CD4-positive, alpha-beta memory T cell (primary cell): ENCODE measurements at regions not wholly inside any gene's neighbourhood (a gene's known extent, or its start where the extent isn't known, plus 50 kb on each side); places are given as distances from the start of the nearest gene placed in this dataset.

ENCODE experiments used
- CTCF ChIA-PET: fragments of 350-600 bp; sonication (Branson Sonifier 250); formaldehyde crosslinking; loops from one replicate; lab custom pipeline; 2021; ENCODE audit warnings: inconsistent platforms; ENCODE audit not compliant: partially characterized antibody; lab: Charles Lee
- POLR2A ChIA-PET: fragments of 350-600 bp; sonication (Branson Sonifier 250); formaldehyde crosslinking; loops from one replicate; lab custom pipeline; 2021; ENCODE audit not compliant: partially characterized antibody; lab: Charles Lee
- DNase-seq, 5 donors: peaks; one replicate each; pipeline versions ENCODE4 v3.0.0 to v3.0.0-alpha.2; 2020 to 2022; ENCODE audit warnings: mixed read lengths in 1 of 5
- H3K27ac ChIP-seq: one replicate; pipeline ENCODE4 v1.7.0; 2013; ENCODE audit warnings: low read depth, low read length
- H3K27me3 ChIP-seq: 2 replicates; pipeline ENCODE4 v1.7.0; 2013; ENCODE audit warnings: mild to moderate bottlenecking, low read length, moderate library complexity; ENCODE audit not compliant: insufficient read depth
- H3K36me3 ChIP-seq: 2 replicates; pipeline ENCODE4 v1.7.0; 2013; ENCODE audit warnings: mild to moderate bottlenecking, low read length, moderate library complexity; ENCODE audit not compliant: insufficient read depth
- H3K4me1 ChIP-seq: 2 replicates; pipeline ENCODE4 v1.7.0; 2013; ENCODE audit warnings: mild to moderate bottlenecking, low read length, moderate library complexity; ENCODE audit not compliant: insufficient read depth
- H3K4me3 ChIP-seq, 2 donors: one replicate each; pipeline ENCODE4 v1.7.0; 2013; ENCODE audit warnings: low read length in 2 of 2, mild to moderate bottlenecking in 1 of 2
- H3K9me3 ChIP-seq, 2 donors: one replicate each; pipeline ENCODE4 v1.7.0; 2013; ENCODE audit warnings: low read length in 2 of 2, control low read depth in 1 of 2; ENCODE audit not compliant: control insufficient read depth in 1 of 2
- H3K27ac Mint-ChIP-seq, 7 donors: one replicate each; pipeline ENCODE4 v1.8.0; 2020 to 2021; ENCODE audit warnings: mixed read lengths in 7 of 7, mild to moderate bottlenecking in 6 of 7, inconsistent platforms in 3 of 7, moderate library complexity in 3 of 7
- H3K27me3 Mint-ChIP-seq, 2 donors: one replicate each; pipeline ENCODE4 v1.8.0; 2020 to 2021; ENCODE audit warnings: mixed read lengths in 2 of 2
- H3K36me3 Mint-ChIP-seq, 2 donors: one replicate each; pipeline ENCODE4 v1.8.0; 2020 to 2021; ENCODE audit warnings: mixed read lengths in 2 of 2, inconsistent platforms in 1 of 2, mild to moderate bottlenecking in 1 of 2
- H3K4me1 Mint-ChIP-seq, 4 donors: one replicate each; pipeline ENCODE4 v1.8.0; 2020 to 2021; ENCODE audit warnings: mixed read lengths in 4 of 4, mild to moderate bottlenecking in 1 of 4
- H3K4me3 Mint-ChIP-seq, 8 donors: one replicate each; pipeline ENCODE4 v1.8.0; 2020 to 2021; ENCODE audit warnings: mixed read lengths in 8 of 8, mild to moderate bottlenecking in 7 of 8, moderate library complexity in 6 of 8, inconsistent platforms in 3 of 8
- H3K9me3 Mint-ChIP-seq, 8 donors: one replicate each; pipeline ENCODE4 v1.8.0; 2020 to 2021; ENCODE audit warnings: mixed read lengths in 8 of 8, mild to moderate bottlenecking in 5 of 8, inconsistent platforms in 3 of 8, moderate library complexity in 1 of 8
- intact Hi-C: fragments of 100-400 bp; cut with micrococcal nuclease; formaldehyde crosslinking; loops from one replicate; pipeline ENCODE4 v1.15.1; 2023

DNA sequence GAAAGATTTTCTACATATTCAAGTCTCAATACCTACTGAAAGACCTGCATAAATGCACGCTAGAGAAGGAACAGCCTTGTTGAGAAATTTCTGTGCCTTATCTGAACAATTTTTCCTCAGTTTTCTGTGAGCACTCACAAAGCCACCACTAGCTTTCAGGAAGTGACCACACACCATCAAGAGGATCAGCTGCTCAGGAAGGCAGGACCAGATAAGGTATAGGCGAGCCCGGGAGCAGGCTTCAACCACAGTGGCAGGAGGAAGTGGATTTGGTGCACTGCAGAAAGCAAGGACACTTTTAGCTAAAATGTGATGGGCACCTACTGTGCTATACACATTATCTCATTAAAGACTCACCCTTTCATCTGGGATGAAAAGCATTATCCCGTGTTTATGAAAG, 220.8 kb downstream of the RAB38 start:
- H3K9me3 Mint-ChIP-seq, result no peaks in the 10 kb centered on the region
- no peaks in the 10 kb centered on the region for H3K36me3 ChIP-seq
- no peaks in the 10 kb centered on the region for H3K4me1 Mint-ChIP-seq
- CTCF ChIA-PET, result no interaction called here
- H3K27me3 ChIP-seq, result no peaks in the 10 kb centered on the region
- intact Hi-C loops, result no loop called here
- DNase-seq, result no peak
- no peak overlapping the region for H3K27ac Mint-ChIP-seq
- H3K9me3 ChIP-seq, result no peaks in the 10 kb centered on the region
- H3K4me3 ChIP-seq, result no peak overlapping the region
- H3K36me3 Mint-ChIP-seq, result no peaks in the 10 kb centered on the region
- POLR2A ChIA-PET, result no interaction called here
- H3K27ac ChIP-seq, result no peak overlapping the region
- no peaks in the 10 kb centered on the region for H3K4me1 ChIP-seq
- H3K4me3 Mint-ChIP-seq, result no peak overlapping the region
- peaks cover 3 to 4% of the 10 kb centered on the region in 2 donors for H3K27me3 Mint-ChIP-seq

- Histone ChIP-seq H3K4me3 (no peak overlapping the region), H3K9me3 (no peaks in the 10 kb centered on the region), H3K4me1 (no peaks in the 10 kb centered on the region), H3K27ac (no peak overlapping the region), H3K27me3 (no peaks in the 10 kb centered on the region), H3K36me3 (no peaks in the 10 kb centered on the region)
- Mint-ChIP-seq H3K27me3 (no peaks in the 10 kb centered on the region), H3K9me3 (peaks cover 0 to 7% (median 0%) of the 10 kb centered on the region in 8 donors), H3K4me1 (no peaks in the 10 kb centered on the region), H3K27ac (no peak overlapping the region), H3K4me3 (no peak overlapping the region), H3K36me3 (no peaks in the 10 kb centered on the region)
- intact Hi-C loops, result no loop called here
- DNase-seq, result no peak
- POLR2A ChIA-PET, result no interaction called here
- CTCF ChIA-PET, result no interaction called here
These were observed 232.5 kb downstream of the RAB38 start for GRCh38 chr11:87942786-87943185.

- intact Hi-C loops, result no loop called here
- no peaks in the 10 kb centered on the region for H3K36me3 Mint-ChIP-seq
- H3K9me3 ChIP-seq, result no peaks in the 10 kb centered on the region
- no peak overlapping the region for H3K27ac Mint-ChIP-seq
- CTCF ChIA-PET, result no interaction called here
- no peaks in the 10 kb centered on the region for H3K27me3 Mint-ChIP-seq
- H3K36me3 ChIP-seq, result no peaks in the 10 kb centered on the region
- H3K4me1 Mint-ChIP-seq, result no peaks in the 10 kb centered on the region
- H3K4me3 ChIP-seq, result no peak overlapping the region
- H3K27ac ChIP-seq, result no peak overlapping the region
- peaks cover 0 to 2% (median 1%) of the 10 kb centered on the region in 8 donors for H3K9me3 Mint-ChIP-seq
- no peaks in the 10 kb centered on the region for H3K4me1 ChIP-seq
- no peak for DNase-seq
- no peaks in the 10 kb centered on the region for H3K27me3 ChIP-seq
- no peak overlapping the region for H3K4me3 Mint-ChIP-seq
- POLR2A ChIA-PET, result no interaction called here
These were observed 241.1 kb downstream of the RAB38 start for GRCh38 chr11:87934182-87934581.

DNA sequence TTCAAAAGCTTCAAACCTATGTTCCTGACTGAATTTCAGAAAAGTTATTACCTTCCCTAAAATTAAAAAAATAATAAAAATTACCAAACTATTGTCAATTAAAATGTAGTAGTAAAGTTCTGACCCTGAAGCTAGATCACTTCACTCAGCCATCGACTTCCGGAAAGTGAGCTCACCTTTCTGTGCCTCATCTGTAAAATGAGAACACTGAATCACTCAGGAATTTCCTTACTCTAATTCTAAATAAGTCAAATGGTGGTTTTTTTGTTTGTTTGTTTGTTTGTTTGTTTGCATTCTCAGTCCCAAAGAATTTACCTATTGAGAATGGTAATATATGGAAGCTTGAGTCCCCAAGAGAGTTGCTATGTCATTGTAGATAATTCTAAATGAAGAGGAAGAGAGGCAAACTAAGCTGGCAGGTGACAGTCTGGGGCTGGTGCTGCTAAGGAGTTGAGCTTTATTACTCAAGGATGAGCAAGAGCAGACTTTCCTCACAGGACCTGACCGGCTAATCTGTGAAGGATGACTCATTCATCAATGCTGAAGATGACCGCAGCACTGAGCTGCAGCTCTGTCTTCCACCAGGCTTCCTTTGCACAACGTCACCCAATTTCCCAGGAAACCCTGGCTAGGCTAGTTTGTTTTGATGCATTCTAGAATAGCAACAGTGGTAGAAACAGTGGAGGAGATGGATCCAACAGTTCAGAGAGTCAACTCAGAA, 248.8 kb downstream of the RAB38 start:
- H3K36me3 Mint-ChIP-seq, result no peaks in the 10 kb centered on the region
- no peak overlapping the region for H3K27ac Mint-ChIP-seq
- Histone ChIP-seq H3K36me3 (no peaks in the 10 kb centered on the region), H3K9me3 (no peaks in the 10 kb centered on the region), H3K4me3 (no peak overlapping the region), H3K4me1 (no peaks in the 10 kb centered on the region), H3K27ac (no peak overlapping the region), H3K27me3 (no peaks in the 10 kb centered on the region)
- CTCF ChIA-PET, result no interaction called here
- peaks cover 0 to 2% of the 10 kb centered on the region in 2 donors for H3K27me3 Mint-ChIP-seq
- H3K4me3 Mint-ChIP-seq, result no peak overlapping the region
- no peaks in the 10 kb centered on the region for H3K4me1 Mint-ChIP-seq
- no peak for DNase-seq
- POLR2A ChIA-PET, result no interaction called here
- intact Hi-C loops, result no loop called here
- H3K9me3 Mint-ChIP-seq, result peaks cover 0 to 5% (median under 1%) of the 10 kb centered on the region in 8 donors

DNA sequence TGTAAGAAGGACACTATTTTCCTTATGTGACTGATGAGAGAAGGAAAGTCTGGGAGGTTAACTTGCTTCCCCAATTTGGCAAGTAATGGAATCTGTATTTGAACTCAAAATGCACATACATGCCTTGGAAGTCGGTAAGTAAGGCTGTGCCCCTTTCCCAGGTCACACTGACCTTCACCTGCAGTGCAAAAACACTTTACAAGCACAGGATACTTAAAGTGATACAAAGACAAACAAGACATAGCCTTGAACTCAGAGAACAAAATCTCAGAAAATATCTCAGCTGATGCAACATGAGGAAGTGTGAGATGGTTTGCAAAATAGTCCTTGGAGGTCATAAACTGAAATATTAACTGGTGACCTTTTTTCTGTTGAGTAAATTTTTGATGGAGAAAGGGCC, 251.1 kb downstream of the RAB38 start:
- H3K27ac Mint-ChIP-seq, result no peak overlapping the region
- POLR2A ChIA-PET, result no interaction called here
- intact Hi-C loops, result no loop called here

GRCh38 chr11:87917111-87917510, 258.1 kb downstream of the RAB38 start:
- H3K4me1 ChIP-seq, result no peaks in the 10 kb centered on the region
- no peaks in the 10 kb centered on the region for H3K27me3 ChIP-seq
- no peaks in the 10 kb centered on the region for H3K36me3 ChIP-seq
- Mint-ChIP-seq H3K27me3 (peaks cover 0 to 2% of the 10 kb centered on the region in 2 donors), H3K9me3 (peaks cover 0 to 2% (median 0%) of the 10 kb centered on the region in 8 donors), H3K36me3 (no peaks in the 10 kb centered on the region), H3K4me1 (no peaks in the 10 kb centered on the region), H3K27ac (no peak overlapping the region), H3K4me3 (no peak overlapping the region)
- DNase-seq, result no peak
- no peak overlapping the region for H3K27ac ChIP-seq
- intact Hi-C loops, result no loop called here
- ChIA-PET POLR2A (no interaction called here), CTCF (no interaction called here)
- H3K9me3 ChIP-seq, result no peaks in the 10 kb centered on the region
- H3K4me3 ChIP-seq, result no peak overlapping the region

More for the DNA sequence above, 251.1 kb downstream of the RAB38 start:
- peaks cover 0 to 2% of the 10 kb centered on the region in 2 donors for H3K27me3 Mint-ChIP-seq
- no peaks in the 10 kb centered on the region for H3K4me1 ChIP-seq
- CTCF ChIA-PET, result no interaction called here
- H3K27me3 ChIP-seq, result no peaks in the 10 kb centered on the region
- H3K4me3 ChIP-seq, result no peak overlapping the region
- peaks cover 0 to 3% (median 0%) of the 10 kb centered on the region in 8 donors for H3K9me3 Mint-ChIP-seq
- H3K36me3 ChIP-seq, result no peaks in the 10 kb centered on the region
- no peak overlapping the region for H3K4me3 Mint-ChIP-seq
- H3K27ac ChIP-seq, result no peak overlapping the region
- no peak for DNase-seq
- H3K4me1 Mint-ChIP-seq, result no peaks in the 10 kb centered on the region
- H3K36me3 Mint-ChIP-seq, result no peaks in the 10 kb centered on the region
- no peaks in the 10 kb centered on the region for H3K9me3 ChIP-seq

GRCh38 chr11:87909178-87909577, 266.1 kb downstream of the RAB38 start:
- no peak overlapping the region for H3K4me3 Mint-ChIP-seq
- POLR2A ChIA-PET, result no interaction called here
- no peaks in the 10 kb centered on the region for H3K9me3 ChIP-seq
- CTCF ChIA-PET, result no interaction called here
- H3K36me3 ChIP-seq, result no peaks in the 10 kb centered on the region
- no peaks in the 10 kb centered on the region for H3K36me3 Mint-ChIP-seq
- peaks cover 0 to 2% (median 0%) of the 10 kb centered on the region in 8 donors for H3K9me3 Mint-ChIP-seq
- no peaks in the 10 kb centered on the region for H3K27me3 ChIP-seq
- no peak for DNase-seq
- H3K4me3 ChIP-seq, result no peak overlapping the region
- H3K27me3 Mint-ChIP-seq, result peaks cover 0 to under 1% of the 10 kb centered on the region in 2 donors
- H3K27ac Mint-ChIP-seq, result no peak overlapping the region
- no peak overlapping the region for H3K27ac ChIP-seq
- no peaks in the 10 kb centered on the region for H3K4me1 Mint-ChIP-seq
- H3K4me1 ChIP-seq, result no peaks in the 10 kb centered on the region
- intact Hi-C loops, result no loop called here
